ENCODE measurements at regions not wholly inside any gene's neighbourhood (a gene's known extent, or its start where the extent isn't known, plus 50 kb on each side); places are given as distances from the start of the nearest gene placed in this dataset.

- TF ChIP-seq, protein P1, sequence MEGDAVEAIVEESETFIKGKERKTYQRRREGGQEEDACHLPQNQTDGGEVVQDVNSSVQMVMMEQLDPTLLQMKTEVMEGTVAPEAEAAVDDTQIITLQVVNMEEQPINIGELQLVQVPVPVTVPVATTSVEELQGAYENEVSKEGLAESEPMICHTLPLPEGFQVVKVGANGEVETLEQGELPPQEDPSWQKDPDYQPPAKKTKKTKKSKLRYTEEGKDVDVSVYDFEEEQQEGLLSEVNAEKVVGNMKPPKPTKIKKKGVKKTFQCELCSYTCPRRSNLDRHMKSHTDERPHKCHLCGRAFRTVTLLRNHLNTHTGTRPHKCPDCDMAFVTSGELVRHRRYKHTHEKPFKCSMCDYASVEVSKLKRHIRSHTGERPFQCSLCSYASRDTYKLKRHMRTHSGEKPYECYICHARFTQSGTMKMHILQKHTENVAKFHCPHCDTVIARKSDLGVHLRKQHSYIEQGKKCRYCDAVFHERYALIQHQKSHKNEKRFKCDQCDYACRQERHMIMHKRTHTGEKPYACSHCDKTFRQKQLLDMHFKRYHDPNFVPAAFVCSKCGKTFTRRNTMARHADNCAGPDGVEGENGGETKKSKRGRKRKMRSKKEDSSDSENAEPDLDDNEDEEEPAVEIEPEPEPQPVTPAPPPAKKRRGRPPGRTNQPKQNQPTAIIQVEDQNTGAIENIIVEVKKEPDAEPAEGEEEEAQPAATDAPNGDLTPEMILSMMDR (IDR thresholded peaks at IDR 0.05; ENCODE audit: low read depth, low read length) = no peak
- no peak for DNase-seq (ENCODE audit: extremely low read depth, low read depth)
Measured at GRCh38 chr6:25006075-25006474, 70.3 kb upstream of the RIPOR2 start.

- TF ChIP-seq, protein P1 (IDR thresholded peaks at IDR 0.05; ENCODE audit: low read depth, low read length) = no peak
- DNase-seq (ENCODE audit: extremely low read depth, low read depth) = no peak
Measured at GRCh38 chr6:25006565-25007001, 70.8 kb upstream of the RIPOR2 start.

DNA sequence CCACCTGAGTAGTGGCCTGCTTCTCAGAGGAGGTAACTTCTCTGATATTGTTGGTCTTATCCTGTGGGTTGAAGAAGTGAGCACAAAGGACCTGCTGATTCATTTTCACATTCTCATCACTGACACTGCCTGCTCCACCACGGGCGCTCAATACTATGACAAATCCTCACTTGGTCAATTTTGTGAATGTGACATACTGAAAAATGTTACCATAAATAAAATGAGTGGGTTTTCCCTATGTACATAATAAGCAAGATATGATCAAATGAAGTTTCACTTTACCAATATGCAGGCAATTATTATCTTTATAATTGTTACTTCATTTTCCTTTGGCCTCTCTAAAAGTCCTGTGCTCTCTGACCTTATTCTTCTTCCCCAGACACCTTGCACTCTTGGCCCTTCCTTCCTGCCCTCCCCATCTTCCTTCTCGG, 71.5 kb upstream of the RIPOR2 start:
- TF ChIP-seq, protein P1 (IDR thresholded peaks at IDR 0.05; ENCODE audit: low read depth, low read length) = no peak
- DNase-seq (ENCODE audit: extremely low read depth, low read depth) = no peak

DNA sequence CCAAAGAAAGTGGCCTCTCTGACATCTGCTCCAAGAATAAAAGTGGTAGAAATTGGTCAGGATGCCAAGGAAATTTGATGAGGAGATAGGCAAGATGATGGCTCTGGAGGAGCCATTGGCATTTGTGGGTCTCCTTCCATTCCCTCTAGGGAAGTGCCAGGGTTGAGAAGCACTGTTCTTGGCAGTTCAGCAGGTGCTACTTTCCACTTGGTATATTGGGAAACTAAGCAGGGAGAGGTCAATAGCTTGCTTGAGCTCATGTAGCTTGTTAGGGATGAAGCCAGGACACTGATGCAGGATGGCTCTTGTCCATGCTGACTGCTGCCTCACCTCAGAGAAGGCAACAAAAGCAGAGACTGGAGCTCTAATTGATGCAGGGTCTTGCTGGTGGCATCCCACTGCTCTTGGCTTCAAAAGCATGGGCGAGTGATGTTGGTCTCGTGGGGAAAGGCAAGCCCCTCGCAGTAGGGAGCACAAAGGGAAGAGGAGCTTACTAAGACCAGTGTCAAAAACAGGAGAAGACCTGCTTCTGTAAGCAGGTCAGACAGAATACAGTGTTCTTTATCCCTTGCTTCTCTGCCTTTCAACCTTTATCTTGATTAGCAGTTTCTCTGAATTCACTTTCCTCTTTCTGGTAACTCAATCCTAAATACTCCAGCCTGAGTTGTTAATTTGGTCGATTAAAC, 73.1 kb upstream of the RIPOR2 start:
- DNase-seq (ENCODE audit: extremely low read depth, low read depth) = no peak
- TF ChIP-seq, protein P1 (IDR thresholded peaks at IDR 0.05; ENCODE audit: low read depth, low read length) = no peak

- TF ChIP-seq, protein P1 (IDR thresholded peaks at IDR 0.05; ENCODE audit: low read depth, low read length) = no peak
- DNase-seq (ENCODE audit: extremely low read depth, low read depth) = no peak
Measured at GRCh38 chr6:25009393-25009710, 73.6 kb upstream of the RIPOR2 start.

GRCh38 chr6:25010176-25010575, 74.4 kb upstream of the RIPOR2 start:
- DNase-seq (ENCODE audit: extremely low read depth, low read depth) = no peak
- TF ChIP-seq, protein P1 (IDR thresholded peaks at IDR 0.05; ENCODE audit: low read depth, low read length) = no peak

DNA sequence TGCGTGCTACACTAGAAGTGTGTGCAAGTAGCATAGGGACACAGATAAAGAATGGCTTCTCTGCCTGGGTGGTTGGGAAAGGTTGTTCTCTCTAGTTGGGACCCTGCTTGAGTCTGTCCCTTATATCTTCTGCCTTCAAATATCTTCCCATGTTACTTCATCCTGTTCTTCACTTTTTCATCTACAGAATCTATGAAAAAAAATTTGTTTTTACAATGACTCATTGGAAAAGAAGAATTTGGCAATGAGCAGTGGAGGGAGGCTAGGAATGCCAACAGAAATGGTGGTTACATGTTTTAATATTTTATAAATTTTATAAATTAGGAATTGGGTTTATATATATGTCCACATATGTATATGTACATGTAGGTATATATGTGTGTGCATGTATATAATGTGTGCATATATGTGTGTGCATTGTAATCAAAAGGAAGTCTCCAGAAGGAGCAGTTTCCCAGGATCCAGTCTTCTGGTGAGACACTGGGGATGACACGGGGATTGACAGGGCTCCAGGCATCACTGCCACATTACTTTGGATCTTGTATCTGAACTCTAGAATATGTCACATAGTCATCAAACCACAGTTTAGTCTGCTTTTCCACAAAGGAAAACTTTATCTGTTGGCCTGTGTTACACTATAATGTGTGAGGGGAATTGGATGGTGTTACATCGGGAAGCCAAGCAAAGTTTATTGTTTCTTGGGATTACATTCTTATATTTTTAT, 75.3 kb upstream of the RIPOR2 start:
- TF ChIP-seq, protein P1 (IDR thresholded peaks at IDR 0.05; ENCODE audit: low read depth, low read length) = no peak
- no peak for DNase-seq (ENCODE audit: extremely low read depth, low read depth)
